Ishikawa (cell line): ENCODE measurements at regions not wholly inside any gene's neighbourhood (a gene's known extent, or its start where the extent isn't known, plus 50 kb on each side); places are given as distances from the start of the nearest gene placed in this dataset.

Source experiments
- CEBPB ChIP-seq: IDR thresholded peaks from 2 replicates; pipeline ENCODE4 v1.6.1; 2012
- CREB1 ChIP-seq: IDR thresholded peaks from 2 replicates; pipeline ENCODE4 v1.6.1; 2012; ENCODE audit warnings: low read depth
- EGR1 ChIP-seq: IDR thresholded peaks from 2 replicates; pipeline ENCODE4 v1.6.1; 2012
- EP300 ChIP-seq: IDR thresholded peaks from 2 replicates; pipeline ENCODE4 v1.6.1; 2012; ENCODE audit warnings: borderline replicate concordance
- FOXM1 ChIP-seq: IDR thresholded peaks from 2 replicates; pipeline ENCODE4 v1.6.1; 2012; ENCODE audit warnings: low read depth, borderline replicate concordance
- NFIC ChIP-seq: IDR thresholded peaks from 2 replicates; pipeline ENCODE4 v1.6.1; 2012
- RAD21 ChIP-seq: IDR thresholded peaks from 2 replicates; pipeline ENCODE4 v1.6.1; 2012; ENCODE audit warnings: low read depth
- TAF1 ChIP-seq: IDR thresholded peaks from 2 replicates; pipeline ENCODE4 v1.6.1; 2012; ENCODE audit warnings: low read depth, mild to moderate bottlenecking
- TCF12 ChIP-seq: IDR thresholded peaks from 2 replicates; pipeline ENCODE4 v1.6.1; 2012; ENCODE audit warnings: low read depth
- YY1 ChIP-seq: IDR thresholded peaks from 2 replicates; pipeline ENCODE4 v1.6.1; 2012; ENCODE audit warnings: low read depth
- TF ChIP-seq, protein P1 (sequence below): IDR thresholded peaks from 2 replicates; pipeline ENCODE4 v1.6.1; 2012; ENCODE audit warnings: low read depth, mild to moderate bottlenecking
- TF ChIP-seq, protein P2 (sequence below): IDR thresholded peaks from 2 replicates; pipeline ENCODE4 v1.6.1; 2012

GRCh38 chr1:235923466-235924021 is 56.8 kb upstream of the LYST start:
- TF ChIP-seq, protein P1, sequence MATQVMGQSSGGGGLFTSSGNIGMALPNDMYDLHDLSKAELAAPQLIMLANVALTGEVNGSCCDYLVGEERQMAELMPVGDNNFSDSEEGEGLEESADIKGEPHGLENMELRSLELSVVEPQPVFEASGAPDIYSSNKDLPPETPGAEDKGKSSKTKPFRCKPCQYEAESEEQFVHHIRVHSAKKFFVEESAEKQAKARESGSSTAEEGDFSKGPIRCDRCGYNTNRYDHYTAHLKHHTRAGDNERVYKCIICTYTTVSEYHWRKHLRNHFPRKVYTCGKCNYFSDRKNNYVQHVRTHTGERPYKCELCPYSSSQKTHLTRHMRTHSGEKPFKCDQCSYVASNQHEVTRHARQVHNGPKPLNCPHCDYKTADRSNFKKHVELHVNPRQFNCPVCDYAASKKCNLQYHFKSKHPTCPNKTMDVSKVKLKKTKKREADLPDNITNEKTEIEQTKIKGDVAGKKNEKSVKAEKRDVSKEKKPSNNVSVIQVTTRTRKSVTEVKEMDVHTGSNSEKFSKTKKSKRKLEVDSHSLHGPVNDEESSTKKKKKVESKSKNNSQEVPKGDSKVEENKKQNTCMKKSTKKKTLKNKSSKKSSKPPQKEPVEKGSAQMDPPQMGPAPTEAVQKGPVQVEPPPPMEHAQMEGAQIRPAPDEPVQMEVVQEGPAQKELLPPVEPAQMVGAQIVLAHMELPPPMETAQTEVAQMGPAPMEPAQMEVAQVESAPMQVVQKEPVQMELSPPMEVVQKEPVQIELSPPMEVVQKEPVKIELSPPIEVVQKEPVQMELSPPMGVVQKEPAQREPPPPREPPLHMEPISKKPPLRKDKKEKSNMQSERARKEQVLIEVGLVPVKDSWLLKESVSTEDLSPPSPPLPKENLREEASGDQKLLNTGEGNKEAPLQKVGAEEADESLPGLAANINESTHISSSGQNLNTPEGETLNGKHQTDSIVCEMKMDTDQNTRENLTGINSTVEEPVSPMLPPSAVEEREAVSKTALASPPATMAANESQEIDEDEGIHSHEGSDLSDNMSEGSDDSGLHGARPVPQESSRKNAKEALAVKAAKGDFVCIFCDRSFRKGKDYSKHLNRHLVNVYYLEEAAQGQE = no peak
- TF ChIP-seq RAD21 = no peak
- TF ChIP-seq TCF12 = no peak
- no peak for TF ChIP-seq EP300
- TF ChIP-seq NFIC = no peak
- TF ChIP-seq TAF1 = no peak
- TF ChIP-seq FOXM1 = no peak
- no peak for TF ChIP-seq CREB1
- TF ChIP-seq, protein P2, sequence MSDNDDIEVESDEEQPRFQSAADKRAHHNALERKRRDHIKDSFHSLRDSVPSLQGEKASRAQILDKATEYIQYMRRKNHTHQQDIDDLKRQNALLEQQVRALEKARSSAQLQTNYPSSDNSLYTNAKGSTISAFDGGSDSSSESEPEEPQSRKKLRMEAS = no peak
- TF ChIP-seq CEBPB = no peak
- no peak for TF ChIP-seq YY1
- TF ChIP-seq EGR1 = no peak
